Stimulated activated CD8-positive, alpha-beta memory T cell treated with anti-CD3 and anti-CD28 coated beads, Interleukin-12 subunit alpha, Interleukin-12 subunit beta, amount 100 ng/mL, for 24 hours (primary cell): ENCODE measurements at regions not wholly inside any gene's neighbourhood (a gene's known extent, or its start where the extent isn't known, plus 50 kb on each side); places are given as distances from the start of the nearest gene placed in this dataset.

Source experiments
- DNase-seq: peaks from one replicate; pipeline ENCODE4 v3.0.0-alpha.2; 2020; ENCODE audit errors: extremely low read depth

DNA sequence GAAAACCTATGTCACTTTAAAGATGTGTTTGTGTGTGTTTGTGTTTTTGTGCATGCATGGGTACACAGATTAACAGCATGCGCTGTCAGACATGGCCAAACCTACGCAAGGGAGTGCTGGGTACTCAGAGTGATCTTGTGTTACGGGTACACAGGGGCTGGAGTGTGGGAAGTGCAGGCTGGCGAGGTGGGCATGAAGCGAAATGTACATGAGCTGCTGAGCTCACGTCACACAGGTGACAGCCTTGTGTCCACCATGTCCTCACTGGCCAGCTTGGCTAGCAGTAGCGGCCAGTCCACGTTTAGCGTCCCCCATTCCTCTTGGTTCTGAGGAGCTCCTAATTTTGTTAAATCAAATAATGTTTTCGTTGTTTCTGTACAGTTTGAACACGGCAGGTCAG lies 979.7 kb upstream of the TMEM132C start:
- DNase-seq = no peak

DNA sequence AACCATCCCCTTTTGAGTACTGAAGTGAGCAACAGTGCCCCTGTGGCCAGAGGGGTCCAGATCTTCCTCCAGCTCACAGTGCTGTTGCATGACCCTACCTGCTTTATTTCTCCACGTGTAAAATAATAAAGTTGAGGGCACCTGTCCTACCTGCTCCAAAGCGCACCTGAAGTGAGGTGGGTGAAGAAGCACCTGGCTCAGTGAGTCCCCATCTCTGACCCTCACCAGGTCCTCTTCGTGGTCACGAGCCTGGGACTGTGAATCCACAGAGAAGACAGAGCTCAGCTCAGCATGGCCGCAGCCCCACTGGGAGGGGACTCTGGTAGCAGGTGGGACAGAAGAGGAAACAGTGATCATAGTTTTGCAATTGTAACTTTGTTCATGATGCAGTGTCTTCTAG lies 976.7 kb upstream of the TMEM132C start:
- no peak for DNase-seq

DNA sequence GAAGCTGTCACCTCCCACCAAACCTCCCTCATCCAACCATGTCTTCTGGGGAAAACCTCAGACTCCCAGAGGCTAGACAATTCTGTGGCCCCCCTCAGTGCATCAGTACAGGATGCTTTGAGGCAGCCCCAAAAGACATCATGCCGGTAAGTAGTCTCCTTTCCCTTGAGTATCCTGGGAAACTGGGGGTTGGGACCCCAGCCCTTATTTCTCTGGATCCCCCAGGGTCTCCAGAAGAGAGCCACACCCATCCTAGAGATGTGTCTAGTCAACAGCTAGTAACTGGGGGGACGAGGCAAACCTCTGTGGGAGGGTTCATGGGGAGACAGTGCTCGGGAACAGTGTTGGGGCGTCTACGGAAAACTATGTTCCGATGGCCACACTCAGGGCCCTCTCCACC lies 974.2 kb upstream of the TMEM132C start:
- DNase-seq = no peak

DNA sequence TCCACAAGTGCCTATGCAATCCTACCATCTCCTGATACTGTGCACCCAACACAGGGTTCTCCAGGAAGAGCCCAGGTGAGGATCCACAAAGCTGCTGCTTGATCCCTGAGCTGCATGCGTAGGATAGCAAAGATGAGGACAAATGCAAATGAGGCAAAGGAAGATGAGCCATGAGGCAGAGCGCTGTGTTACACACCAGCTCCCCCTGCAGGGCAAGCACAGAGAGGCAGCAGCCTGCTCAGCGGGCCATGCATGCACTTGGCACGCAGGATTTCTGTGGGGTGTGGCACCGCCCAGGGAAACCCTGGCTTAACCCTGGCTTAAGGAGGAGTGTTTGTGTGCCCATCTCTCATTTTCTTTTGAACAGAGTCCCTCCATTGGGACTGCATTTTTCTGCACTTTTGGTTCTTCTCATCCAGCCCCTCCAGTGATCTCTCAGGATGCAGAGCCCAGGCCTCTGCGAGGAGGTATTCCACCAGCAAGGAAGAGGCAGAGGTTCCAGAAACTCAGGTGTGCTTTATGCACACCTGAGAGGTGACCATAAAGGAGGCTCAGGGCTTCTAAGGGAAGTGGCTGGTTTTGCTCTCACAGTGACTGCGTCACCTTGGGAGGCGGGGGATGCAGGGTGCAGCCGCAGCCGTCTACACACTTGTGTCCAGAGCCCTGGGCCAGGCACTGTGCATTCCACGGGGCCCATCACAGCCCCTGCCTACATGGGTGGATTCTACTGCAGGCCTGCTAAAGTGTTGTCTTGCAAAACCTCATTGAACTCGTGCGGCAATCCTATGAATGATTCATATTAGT lies 973.3 kb upstream of the TMEM132C start:
- DNase-seq = no peak

DNA sequence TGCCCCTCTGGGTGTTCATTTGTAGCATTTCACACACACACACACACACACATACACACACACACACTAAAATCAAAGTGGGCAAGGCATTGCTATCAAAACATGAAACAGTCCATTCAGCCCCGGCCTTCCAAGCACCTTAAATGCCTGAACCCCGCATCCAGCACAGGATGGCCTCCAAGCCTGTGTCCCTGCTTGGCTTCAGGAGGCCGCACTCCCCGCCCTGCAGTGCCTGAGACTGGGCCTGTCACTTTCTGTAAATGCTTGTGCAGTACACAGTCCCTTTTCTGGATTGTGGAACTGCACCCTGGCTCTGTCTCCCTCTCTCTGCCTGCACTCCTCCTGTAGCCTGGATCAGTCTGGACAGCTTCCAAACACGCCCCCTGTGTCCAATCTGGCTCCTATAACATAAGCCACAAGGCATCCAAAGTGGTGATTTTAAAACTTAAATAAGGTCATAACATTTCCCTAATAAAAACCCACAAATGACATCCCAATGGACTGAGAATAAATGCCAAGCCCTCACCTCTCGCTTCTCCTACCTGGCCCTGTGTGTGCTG lies 972.2 kb upstream of the TMEM132C start:
- DNase-seq = no peak

DNA sequence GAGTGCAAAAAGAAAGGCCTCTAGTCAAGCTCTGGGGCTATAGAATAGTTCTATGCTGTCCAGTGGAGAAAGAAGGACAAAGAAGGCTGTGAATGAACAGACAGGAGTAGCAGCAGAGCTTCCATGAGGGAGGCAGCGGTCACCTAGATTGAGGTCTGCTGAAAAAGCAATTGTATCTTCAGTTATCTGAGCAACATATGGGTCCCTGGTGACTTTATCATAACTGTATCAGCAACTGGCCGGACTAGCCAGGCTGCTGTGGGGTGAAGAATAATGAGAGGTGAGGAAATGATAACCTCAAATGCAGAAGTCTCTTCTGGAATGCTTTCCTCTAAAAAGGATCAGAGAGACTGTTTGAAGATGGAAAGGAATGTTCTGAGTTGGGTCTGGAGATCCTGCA lies 971.3 kb upstream of the TMEM132C start:
- DNase-seq = no peak

DNA sequence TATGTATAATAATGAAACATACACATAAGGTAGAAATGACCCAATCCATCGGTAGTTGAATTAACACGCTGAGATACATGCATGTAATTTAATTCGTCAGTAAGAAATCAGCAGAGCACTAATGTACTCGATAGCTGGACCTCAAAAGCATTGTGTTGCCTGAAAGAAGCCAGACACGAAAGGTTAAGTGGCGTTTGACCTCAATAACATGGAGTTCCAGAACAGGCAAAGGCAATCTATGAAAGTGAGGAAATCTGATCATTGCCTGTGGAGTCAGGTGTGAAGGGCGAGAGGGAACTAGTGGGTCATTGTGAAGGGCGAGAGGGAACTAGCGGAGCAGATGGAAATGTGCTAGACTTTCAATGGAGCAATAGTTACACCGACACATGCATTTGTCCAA lies 970.4 kb upstream of the TMEM132C start:
- no peak for DNase-seq

DNA sequence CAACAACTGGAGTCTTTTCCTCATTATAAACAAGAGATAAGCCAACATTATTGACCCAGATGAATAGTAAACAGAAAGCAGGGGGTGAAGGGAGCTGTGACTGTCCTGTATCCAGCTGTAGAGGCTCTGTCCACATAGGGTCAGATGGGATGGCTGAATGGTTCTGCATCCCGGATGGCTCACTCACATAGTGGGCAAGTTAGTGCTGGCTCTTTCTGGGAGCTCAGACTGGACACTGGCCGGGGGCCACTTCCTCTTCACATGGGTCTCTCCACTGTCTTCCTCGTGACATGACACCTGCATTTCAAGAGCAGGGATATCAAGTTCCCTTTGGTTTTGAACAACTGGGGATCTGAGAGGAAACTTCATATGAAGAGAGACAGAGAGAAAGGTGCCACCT lies 969.6 kb upstream of the TMEM132C start:
- no peak for DNase-seq

DNA sequence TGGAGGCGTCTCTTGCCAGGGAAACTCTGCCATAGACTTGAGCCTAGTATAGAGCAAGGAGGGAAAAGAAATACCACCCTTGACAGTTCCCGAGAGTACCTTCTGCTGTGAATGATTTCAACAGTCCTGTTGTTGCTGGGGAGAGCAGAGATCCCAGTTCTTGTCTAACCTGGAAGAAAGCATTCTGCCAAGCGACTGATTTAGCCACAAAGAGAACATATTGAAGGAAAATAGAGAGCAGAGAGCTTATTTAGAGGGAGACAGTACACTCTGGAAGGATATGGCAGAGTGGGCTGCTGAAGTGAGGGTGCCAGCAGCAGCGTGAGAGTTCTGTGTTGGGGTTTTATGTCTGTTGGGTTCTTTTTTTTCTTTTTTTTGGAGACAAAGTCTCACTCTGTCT lies 966.9 kb upstream of the TMEM132C start:
- no peak for DNase-seq

DNA sequence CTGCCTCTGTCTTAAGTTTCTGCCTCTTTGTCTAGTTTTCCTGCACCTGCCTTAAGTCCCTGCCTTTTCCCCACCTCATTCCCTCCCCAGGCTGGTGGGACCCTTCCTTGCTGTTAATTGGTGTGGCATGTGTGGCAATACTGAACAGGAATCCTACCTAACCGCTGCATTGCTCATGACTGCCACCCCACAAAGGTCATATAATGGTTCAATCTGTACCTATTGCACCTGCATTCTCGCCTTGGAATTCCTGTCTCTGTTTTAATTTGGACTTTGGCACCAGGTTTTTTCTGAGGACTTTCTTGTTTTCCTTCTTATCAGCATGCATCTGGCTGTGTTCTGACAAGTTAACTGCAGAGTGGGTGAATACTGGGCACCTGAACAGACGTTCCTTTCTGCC lies 966.2 kb upstream of the TMEM132C start:
- DNase-seq = no peak

DNA sequence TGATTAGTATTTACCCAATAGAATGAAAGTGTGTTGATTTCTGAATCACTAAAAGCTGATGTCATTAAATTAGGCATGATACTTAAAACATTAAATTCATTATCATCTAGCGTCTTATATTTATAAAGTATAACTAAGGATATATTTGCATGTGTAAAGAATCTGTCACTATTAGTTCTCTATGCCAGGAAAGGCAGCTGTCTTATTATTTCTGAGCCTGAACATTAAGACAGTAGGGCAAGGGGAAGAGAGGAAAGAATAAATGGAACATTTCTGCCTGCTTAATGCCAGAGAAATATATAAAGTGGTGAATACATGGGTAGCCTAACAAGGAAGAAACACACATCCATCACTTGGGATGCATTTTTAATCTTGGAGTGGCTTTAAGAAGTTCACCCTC lies 965.1 kb upstream of the TMEM132C start:
- no peak for DNase-seq

DNA sequence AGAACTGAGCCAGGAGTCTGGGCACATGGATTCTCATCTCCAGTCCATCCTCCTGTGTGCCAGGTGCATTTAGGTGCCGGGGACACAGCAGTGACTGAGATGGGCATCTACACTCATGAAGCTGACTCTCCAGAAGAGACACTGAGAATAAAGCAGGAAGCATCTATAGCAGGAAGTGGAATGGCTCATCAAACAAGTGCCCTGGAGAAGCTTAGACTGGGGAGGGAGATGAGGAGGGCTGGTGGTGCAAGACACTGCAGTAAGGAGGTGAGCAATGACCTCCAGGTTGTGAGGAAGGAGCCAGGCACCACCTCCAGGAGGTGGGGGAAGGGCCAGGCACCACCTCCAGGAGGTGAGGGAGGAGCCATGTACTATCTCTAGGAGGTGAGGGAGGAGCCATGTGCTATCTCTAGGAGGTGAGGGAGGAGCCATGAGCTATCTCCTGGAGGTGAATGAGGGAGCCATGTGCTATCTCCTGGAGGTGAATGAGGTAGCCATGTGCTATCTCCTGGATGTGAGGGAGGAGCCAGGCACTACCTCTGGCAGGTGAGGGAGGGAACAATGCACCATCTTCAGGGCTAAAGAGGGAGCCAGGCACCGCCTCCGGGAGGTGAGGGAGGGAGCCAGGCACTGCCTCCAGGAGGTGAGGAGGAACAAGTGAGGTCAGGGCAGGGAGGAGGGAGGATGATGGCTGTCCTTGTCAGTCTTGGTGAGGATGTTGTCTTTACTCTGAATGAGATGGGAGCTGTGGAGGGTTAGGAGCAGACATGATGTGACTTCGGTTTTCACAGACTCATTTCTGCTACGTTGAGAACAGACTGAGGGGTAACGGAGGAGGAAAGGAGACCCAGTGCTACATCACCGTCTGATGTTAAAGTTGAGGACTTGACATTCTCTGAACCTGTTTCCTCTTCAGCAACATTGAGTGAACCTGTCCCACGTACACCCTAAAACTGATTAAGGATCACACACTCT lies 961.9 kb upstream of the TMEM132C start:
- DNase-seq = no peak

DNA sequence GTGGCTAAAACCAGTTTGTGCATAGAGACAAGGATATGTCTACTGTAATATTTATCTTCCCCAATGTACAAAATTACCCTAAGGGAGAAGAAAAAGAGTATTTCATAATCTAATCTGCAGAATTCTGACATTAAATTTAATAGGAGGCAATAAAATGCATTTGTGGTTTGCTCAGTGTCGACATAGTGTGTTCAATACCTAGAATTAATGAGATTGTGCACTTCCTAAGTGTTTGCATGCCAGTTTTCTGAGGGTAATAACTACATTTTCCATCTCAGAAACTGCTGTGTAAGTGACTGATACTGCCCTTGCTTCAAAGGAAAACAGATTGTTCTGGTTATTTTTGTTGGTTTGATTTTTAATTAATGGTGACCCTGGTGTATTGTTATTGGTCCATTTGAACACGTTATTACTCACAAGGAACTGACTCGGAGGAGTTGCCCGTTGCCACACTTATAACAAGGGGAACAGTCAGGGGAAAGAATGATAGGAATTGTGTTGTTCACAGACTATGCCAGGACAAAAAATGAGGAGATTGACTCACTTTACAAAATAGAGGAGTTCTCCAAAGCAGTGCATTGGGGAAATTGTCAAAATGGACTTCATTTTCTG lies 960.3 kb upstream of the TMEM132C start:
- DNase-seq = no peak

DNA sequence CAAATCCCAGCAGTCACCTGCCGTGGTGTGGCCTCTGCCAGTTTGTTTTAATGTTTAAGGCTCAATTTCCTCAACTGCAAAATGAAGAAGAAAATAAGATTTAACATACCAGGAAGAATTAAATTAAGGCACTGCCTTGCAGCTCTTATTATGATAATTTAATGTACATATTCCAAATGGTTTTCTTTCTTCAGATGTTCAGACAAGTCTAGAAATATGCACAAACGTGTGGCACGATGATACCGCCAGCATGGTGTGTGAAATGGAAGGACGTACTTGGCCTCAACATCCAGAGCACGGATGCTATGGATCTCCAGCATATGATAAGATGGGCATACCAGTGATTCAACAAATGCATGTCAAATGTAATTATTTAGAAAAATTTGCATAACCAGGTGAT lies 959.4 kb upstream of the TMEM132C start:
- no peak for DNase-seq

DNA sequence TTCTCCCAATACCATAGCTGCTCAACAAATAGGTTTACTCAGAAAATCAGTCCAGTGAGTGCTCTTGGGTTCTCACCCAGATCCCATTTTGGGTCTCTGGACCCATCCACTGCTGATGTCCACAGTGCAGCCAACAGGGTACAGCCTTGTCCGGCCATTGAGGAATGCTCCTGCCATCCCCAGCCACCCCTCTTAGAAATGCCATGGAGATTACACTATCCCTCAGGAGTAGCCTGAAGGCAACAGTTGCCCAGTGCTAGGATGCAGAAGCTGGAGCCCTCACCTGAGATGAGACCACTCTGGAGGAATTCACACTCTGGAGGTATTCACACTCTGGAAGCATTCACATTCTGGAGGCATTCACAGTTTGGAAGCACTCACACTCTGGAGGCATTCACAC lies 958.8 kb upstream of the TMEM132C start:
- DNase-seq = no peak

DNA sequence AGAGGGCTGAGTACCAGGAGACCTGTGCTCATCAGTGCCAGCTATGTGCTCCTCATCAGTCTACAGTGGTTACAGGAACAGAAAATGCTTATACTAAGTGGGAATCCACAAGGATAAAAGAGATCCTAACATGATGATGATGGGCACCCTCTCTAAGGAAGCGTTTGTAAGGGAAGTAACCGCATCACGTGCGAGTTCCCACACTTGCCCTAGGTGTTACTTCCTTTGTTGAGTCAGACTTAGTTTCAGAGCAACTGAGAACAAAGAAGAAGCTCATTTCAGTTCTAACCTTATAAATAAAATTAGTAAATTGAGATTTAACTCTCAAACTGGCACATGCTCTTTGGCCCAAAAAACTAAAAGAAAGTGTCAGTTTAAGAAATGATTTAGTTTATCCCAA lies 956.4 kb upstream of the TMEM132C start:
- no peak for DNase-seq

DNA sequence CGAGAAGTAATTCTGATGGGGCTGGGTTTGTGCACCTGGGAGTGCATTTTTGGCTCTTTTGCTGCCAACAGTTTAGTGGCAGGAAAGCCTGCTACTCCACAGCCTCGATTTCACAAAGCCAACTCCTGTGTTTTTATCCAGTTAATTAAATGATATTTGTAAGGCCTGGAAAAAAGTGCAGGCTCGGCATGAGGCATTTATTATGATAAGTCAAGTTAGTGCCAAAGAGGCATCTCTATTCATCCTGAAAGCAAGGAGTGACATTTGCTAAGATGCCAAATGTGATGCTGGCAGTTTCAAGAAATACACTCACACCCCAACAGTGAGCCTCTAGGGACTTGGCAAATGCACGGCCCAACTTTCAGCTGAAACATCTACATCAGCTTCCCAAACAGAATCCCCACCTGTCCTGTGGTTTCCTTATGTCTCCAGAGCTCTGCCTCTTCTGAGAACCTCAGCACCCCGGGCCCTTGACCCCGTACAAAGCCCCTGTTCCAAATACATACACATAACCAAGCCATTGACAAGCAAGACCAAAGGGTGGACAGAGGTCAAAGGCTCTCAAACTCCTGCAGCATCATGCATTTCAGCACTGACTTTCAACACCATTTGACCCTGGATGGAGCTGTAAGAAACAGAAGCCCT lies 955.1 kb upstream of the TMEM132C start:
- DNase-seq = no peak

DNA sequence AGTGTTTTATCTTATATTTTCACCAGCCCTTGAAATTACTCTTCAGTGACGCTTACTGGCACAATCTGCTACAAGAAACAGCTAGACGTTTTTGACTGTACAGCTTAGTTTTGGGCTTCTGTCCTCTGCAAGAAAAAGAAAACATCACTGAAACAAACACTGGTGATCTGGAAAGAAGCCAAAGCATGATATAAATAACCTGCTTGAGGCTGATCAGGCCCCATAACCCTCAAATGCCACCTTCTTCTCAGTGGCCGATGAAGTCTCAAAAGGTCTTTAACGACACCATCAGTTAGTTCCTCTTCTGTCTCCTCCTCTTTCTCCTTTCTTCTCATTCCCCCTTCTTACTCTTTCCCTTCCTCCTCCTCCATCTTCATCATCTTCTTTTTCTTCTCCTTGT lies 942.3 kb upstream of the TMEM132C start:
- DNase-seq = no peak

DNA sequence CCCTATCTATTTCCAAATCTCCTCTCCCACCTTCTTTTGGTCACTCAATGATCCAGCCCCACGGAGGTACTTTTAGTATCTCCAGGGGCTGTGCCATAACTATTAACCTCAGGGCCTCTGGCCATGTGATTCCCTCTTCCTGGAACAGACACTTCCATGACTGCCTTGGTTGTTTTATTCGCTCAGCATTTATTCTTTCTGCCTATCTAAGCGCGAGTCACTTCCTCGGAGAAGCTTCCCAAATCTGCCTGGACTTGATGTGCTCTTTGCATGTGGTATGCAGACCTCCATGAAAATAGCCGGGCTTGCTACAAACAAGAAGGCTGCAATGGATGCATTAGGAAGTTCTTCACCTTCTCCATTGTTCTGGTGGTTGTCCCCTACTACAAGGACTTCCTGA lies 939.0 kb upstream of the TMEM132C start:
- DNase-seq = no peak

DNA sequence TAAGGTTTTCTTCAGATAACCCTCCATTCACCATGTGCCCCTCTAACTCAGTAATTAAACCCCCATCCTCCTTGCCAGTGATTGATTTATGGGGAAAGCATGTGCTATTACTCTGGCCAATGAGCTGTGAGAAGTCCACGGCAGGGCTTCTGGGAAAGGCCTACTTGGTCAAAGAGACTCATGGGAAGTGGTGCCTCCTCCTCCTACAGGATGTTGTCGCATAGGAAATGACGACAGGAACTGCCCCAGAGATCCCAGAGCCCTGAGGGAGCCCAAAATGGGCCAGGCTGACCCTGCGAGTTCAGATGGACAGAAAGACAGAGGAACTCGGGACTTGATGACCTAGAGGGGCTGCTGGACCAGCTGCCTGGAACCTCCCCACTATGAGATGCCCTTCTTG lies 938.1 kb upstream of the TMEM132C start:
- no peak for DNase-seq

DNA sequence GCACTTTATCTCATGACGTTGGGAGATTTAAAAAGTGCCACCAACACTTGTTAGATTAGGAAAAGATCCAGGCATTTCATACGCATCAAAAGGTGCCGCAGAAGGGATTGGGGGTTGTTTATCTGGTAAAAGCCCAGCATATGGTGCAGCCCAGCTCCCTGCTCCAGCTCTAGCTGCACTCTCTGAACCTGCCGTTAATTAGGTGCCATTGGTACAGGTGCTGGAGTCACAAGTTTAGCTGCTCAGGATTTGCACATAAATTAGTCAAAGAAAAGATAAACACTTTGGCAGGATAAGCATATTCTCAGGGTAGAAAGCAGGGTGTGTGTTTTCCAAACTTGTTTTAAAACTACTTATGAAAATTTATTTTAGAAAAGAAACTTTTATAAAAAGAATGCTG lies 932.6 kb upstream of the TMEM132C start:
- DNase-seq = no peak
